T-helper 17 cell (primary cell): ENCODE measurements at regions not wholly inside any gene's neighbourhood (a gene's known extent, or its start where the extent isn't known, plus 50 kb on each side); places are given as distances from the start of the nearest gene placed in this dataset.

Source experiments
- ATAC-seq: fragments of 150-1000 bp; cut with Tn5 transposase; 2 replicates; pipeline ENCODE4 v1.10.0; 2021; ENCODE audit warnings: mild to moderate bottlenecking, moderate library complexity
- DNase-seq, 3 donors: peaks; one replicate each; pipeline versions ENCODE4 v3.0.0 to v3.0.0-alpha.2; 2020 to 2021
- H3K9me3 ChIP-seq: one replicate; pipeline ENCODE4 v1.7.0; 2013; ENCODE audit warnings: low read length, mild to moderate bottlenecking; ENCODE audit not compliant: control insufficient read depth, poor library complexity, severe bottlenecking
- H3K27ac Mint-ChIP-seq: one replicate; pipeline ENCODE4 v1.8.0; 2022; ENCODE audit warnings: mild to moderate bottlenecking, moderate library complexity, mixed read lengths
- H3K27me3 Mint-ChIP-seq: one replicate; pipeline ENCODE4 v1.8.0; 2022; ENCODE audit warnings: mixed read lengths
- H3K36me3 Mint-ChIP-seq: one replicate; pipeline ENCODE4 v1.8.0; 2022; ENCODE audit warnings: low read depth, mixed read lengths
- H3K4me1 Mint-ChIP-seq: one replicate; pipeline ENCODE4 v1.8.0; 2022; ENCODE audit warnings: mild to moderate bottlenecking, mixed read lengths
- H3K4me3 Mint-ChIP-seq: one replicate; pipeline ENCODE4 v1.8.0; 2022; ENCODE audit warnings: mild to moderate bottlenecking, moderate library complexity, mixed read lengths

- no peaks in the 10 kb centered on the region for H3K36me3 Mint-ChIP-seq
- H3K4me1 Mint-ChIP-seq = no peaks in the 10 kb centered on the region
- H3K4me3 Mint-ChIP-seq = no peak overlapping the region
Measured at GRCh38 chr7:131861620-131862346, 305.4 kb upstream of the PODXL start.

GRCh38 chr7:131859147-131859821 lies 302.9 kb upstream of the PODXL start:
- DNase-seq (peak in 1 of 3 donors; percentile 9), ATAC-seq (peak; percentile 62)
- Mint-ChIP-seq H3K4me3 (no peak overlapping the region), H3K36me3 (no peaks in the 10 kb centered on the region), H3K4me1 (no peaks in the 10 kb centered on the region), H3K27ac (no peak overlapping the region), H3K27me3 (peaks cover 21% of the 10 kb centered on the region)
- no peaks in the 10 kb centered on the region for H3K9me3 ChIP-seq

More at GRCh38 chr7:131861620-131862346, 305.4 kb upstream of the PODXL start:
- no peak for DNase-seq
- Mint-ChIP-seq H3K27me3 (peaks cover 14% of the 10 kb centered on the region), H3K27ac (no peak overlapping the region)
- no peak for ATAC-seq
- no peaks in the 10 kb centered on the region for H3K9me3 ChIP-seq

GRCh38 chr7:131858611-131859010 lies 302.2 kb upstream of the PODXL start:
- ATAC-seq (no peak), DNase-seq (no peak)
- no peaks in the 10 kb centered on the region for H3K4me1 Mint-ChIP-seq
- no peaks in the 10 kb centered on the region for H3K9me3 ChIP-seq
- H3K27ac Mint-ChIP-seq = no peak overlapping the region
- no peaks in the 10 kb centered on the region for H3K36me3 Mint-ChIP-seq
- H3K4me3 Mint-ChIP-seq = no peak overlapping the region
- peaks cover 21% of the 10 kb centered on the region for H3K27me3 Mint-ChIP-seq

DNA sequence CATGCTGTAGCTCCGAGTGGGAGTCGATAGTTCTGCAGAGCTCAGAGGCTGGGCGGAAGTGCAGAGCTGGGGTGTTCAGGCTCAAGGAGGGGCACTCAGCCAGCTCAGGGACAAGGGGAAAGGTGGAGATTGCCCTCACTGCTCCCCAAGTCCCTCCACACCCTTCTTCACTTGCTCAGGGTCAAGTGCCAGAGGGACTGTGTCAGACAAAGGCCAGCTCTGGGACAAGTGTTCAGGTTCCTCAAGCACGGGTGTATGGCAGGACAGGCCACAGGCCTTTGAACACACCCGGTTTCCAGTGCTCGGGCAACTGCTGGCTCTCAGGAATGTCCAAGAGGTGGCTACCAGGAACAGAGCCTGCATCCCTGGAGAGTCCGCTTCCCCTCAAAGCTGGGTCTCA lies 293.0 kb upstream of the PODXL start:
- ATAC-seq (no peak), DNase-seq (no peak)
- H3K4me3 Mint-ChIP-seq = no peak overlapping the region
- H3K9me3 ChIP-seq = no peaks in the 10 kb centered on the region
- H3K4me1 Mint-ChIP-seq = no peaks in the 10 kb centered on the region
- no peaks in the 10 kb centered on the region for H3K36me3 Mint-ChIP-seq
- no peak overlapping the region for H3K27ac Mint-ChIP-seq
- H3K27me3 Mint-ChIP-seq = peaks cover 25% of the 10 kb centered on the region

DNA sequence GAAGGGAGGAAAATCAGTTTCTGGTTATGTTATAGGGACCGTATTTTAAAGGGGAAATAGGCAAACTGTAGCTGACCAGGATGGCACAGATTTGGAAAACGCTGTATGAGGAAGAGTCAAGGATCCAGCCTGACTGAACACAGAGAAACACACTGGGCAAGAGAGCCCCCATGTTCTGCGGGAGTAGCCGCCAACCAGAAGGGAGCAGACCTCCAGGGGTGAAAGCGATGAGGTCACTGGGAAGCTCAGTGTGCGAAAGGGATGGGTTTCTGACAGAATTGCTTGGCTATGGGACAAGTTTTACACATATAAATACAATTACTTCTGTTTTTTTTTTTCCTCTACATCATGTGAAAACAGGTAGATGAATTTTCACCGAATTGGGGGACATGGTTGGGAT lies 291.6 kb upstream of the PODXL start:
- DNase-seq (no peak), ATAC-seq (no peak)
- no peak overlapping the region for H3K4me3 Mint-ChIP-seq
- no peaks in the 10 kb centered on the region for H3K36me3 Mint-ChIP-seq
- no peak overlapping the region for H3K27ac Mint-ChIP-seq
- no peaks in the 10 kb centered on the region for H3K4me1 Mint-ChIP-seq
- no peaks in the 10 kb centered on the region for H3K9me3 ChIP-seq
- H3K27me3 Mint-ChIP-seq = peaks cover 35% of the 10 kb centered on the region

- no peak overlapping the region for H3K4me3 Mint-ChIP-seq
- H3K27ac Mint-ChIP-seq = no peak overlapping the region
- no peaks in the 10 kb centered on the region for H3K36me3 Mint-ChIP-seq
- no peaks in the 10 kb centered on the region for H3K4me1 Mint-ChIP-seq
- H3K27me3 Mint-ChIP-seq = peaks cover 34% of the 10 kb centered on the region
- DNase-seq (no peak), ATAC-seq (no peak)
- H3K9me3 ChIP-seq = no peaks in the 10 kb centered on the region
Measured at GRCh38 chr7:131845573-131846314, 289.3 kb upstream of the PODXL start.

GRCh38 chr7:131844369-131844768 lies 287.9 kb upstream of the PODXL start:
- ATAC-seq = no peak
- H3K27ac Mint-ChIP-seq = no peak overlapping the region
- no peaks in the 10 kb centered on the region for H3K9me3 ChIP-seq
- H3K4me3 Mint-ChIP-seq = no peak overlapping the region
- no peaks in the 10 kb centered on the region for H3K4me1 Mint-ChIP-seq
- peaks cover 29% of the 10 kb centered on the region for H3K27me3 Mint-ChIP-seq
- no peak for DNase-seq
- H3K36me3 Mint-ChIP-seq = no peaks in the 10 kb centered on the region

- Mint-ChIP-seq H3K27ac (no peak overlapping the region), H3K4me1 (no peaks in the 10 kb centered on the region), H3K36me3 (no peaks in the 10 kb centered on the region), H3K4me3 (no peak overlapping the region), H3K27me3 (peaks cover 25% of the 10 kb centered on the region)
- ATAC-seq = no peak
- no peak for DNase-seq
- H3K9me3 ChIP-seq = no peaks in the 10 kb centered on the region
Measured at GRCh38 chr7:131843898-131844331, 287.5 kb upstream of the PODXL start.

DNA sequence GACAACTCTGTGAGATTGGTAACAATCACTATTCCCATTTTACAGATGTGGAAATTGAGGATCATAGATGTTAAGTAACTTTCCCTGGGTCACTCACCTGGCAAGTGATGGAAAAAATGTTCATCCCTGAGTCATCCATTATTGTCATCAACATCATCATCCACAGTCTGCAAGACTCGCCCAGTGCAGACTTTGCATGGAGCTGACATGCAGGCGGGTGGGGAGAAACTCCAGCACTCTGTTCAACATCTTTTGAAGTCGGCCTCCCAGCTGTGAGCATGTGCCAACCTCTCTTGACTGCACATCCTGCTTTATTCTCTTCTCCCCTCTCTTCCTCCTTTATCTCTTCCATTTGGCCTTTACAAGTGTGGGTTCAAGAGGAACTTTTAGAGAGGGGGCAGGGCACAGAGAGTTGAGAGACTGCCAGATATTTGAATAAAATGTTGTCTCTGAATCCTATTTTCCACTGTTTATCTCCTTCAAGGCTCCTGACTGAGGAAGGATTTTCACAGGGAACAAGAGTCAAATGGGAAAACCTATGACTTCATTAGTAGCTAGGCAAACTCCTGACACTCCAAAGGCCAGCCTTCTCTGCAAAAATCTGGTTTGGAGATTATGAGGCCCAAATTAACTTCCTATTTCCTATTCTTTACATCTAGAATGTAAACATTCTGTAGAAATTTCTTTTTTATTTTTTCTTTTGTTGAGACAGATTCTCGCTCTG lies 283.7 kb upstream of the PODXL start:
- H3K36me3 Mint-ChIP-seq = no peaks in the 10 kb centered on the region
- ATAC-seq (no peak), DNase-seq (no peak)
- no peak overlapping the region for H3K4me3 Mint-ChIP-seq
- peaks cover 19% of the 10 kb centered on the region for H3K27me3 Mint-ChIP-seq
- no peaks in the 10 kb centered on the region for H3K9me3 ChIP-seq
- no peak overlapping the region for H3K27ac Mint-ChIP-seq
- no peaks in the 10 kb centered on the region for H3K4me1 Mint-ChIP-seq

- DNase-seq (no peak), ATAC-seq (no peak)
- Mint-ChIP-seq H3K27ac (no peak overlapping the region), H3K36me3 (no peaks in the 10 kb centered on the region), H3K4me3 (no peak overlapping the region), H3K4me1 (no peaks in the 10 kb centered on the region), H3K27me3 (peaks cover 39% of the 10 kb centered on the region)
- no peaks in the 10 kb centered on the region for H3K9me3 ChIP-seq
Measured at GRCh38 chr7:131836733-131837132, 280.3 kb upstream of the PODXL start.

DNA sequence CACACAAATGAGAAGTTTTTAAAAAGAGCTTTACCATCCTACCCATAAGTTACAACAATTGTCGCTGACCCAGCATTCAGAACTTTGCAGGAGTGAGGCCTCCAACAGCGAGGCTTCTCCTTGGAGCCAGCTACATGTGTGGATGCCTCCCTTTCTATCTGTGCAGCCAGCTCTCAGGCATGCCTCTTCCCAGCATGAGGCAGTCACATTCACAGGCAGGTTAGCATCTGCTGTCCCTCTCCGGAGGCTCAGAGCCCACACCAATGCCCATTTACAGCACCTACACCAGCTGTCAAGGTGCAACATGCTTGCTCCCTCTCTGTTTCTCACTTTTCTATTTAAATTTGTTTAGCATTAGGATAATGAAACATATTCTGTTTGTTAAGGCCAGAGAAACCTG lies 278.7 kb upstream of the PODXL start:
- H3K4me1 Mint-ChIP-seq = no peaks in the 10 kb centered on the region
- DNase-seq (no peak), ATAC-seq (no peak)
- H3K27ac Mint-ChIP-seq = no peak overlapping the region
- no peaks in the 10 kb centered on the region for H3K9me3 ChIP-seq
- H3K36me3 Mint-ChIP-seq = no peaks in the 10 kb centered on the region
- peaks cover 48% of the 10 kb centered on the region for H3K27me3 Mint-ChIP-seq
- H3K4me3 Mint-ChIP-seq = no peak overlapping the region

- Mint-ChIP-seq H3K27me3 (peaks cover 48% of the 10 kb centered on the region), H3K4me1 (no peaks in the 10 kb centered on the region), H3K4me3 (no peak overlapping the region), H3K36me3 (no peaks in the 10 kb centered on the region), H3K27ac (no peak overlapping the region)
- ATAC-seq (no peak), DNase-seq (no peak)
- H3K9me3 ChIP-seq = no peaks in the 10 kb centered on the region
Measured at GRCh38 chr7:131830681-131831080, 274.3 kb upstream of the PODXL start.

DNA sequence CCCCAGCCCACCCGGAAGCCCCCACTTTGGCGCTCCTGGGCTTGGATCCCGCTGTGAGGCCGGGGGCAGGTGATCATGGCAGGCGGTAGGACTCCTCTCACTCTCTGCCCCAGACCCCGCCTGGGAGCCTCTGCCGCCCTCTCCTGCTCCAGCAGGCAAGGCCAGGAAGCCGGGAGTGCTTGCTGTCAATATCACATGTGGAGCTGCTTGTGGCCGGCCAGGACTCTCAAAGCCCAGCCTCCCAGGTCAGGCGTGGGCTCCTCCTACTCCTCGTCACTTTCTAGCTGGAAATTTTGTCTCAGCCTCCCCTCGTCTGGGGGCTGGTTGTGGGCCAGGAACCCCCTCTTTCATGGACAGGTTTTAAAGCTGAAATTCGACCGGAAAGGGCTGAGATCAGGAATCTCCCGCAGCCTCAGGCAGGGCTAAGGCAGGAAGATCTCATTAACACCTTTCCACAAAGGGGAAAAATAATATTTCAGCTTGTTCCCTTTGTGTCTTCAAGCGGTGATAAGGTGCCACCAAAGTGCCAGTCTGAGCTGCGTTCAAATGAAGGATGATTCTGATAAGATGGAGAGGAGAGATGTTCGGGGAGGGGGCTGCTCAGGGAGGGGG lies 273.6 kb upstream of the PODXL start:
- H3K9me3 ChIP-seq = no peaks in the 10 kb centered on the region
- no peak overlapping the region for H3K4me3 Mint-ChIP-seq
- H3K4me1 Mint-ChIP-seq = no peaks in the 10 kb centered on the region
- no peak for DNase-seq
- no peaks in the 10 kb centered on the region for H3K36me3 Mint-ChIP-seq
- no peak for ATAC-seq
- no peak overlapping the region for H3K27ac Mint-ChIP-seq
- H3K27me3 Mint-ChIP-seq = peaks cover 44% of the 10 kb centered on the region
